ENCODE measurements at regions not wholly inside any gene's neighbourhood (a gene's known extent, or its start where the extent isn't known, plus 50 kb on each side); places are given as distances from the start of the nearest gene placed in this dataset.

- no peaks in the 10 kb centered on the region for H3K23me2 ChIP-seq (ENCODE audit: insufficient read length, low read depth, low read length, poor library complexity, severe bottlenecking)
- TF ChIP-seq CTCF (conservative IDR thresholded peaks at IDR 0.05): no peak
- H2AK5ac ChIP-seq (ENCODE audit: insufficient read length, low read length): no peak overlapping the region
- WGBS (ENCODE audit: extremely low coverage, insufficient read length, low lambda C conversion rate): no CpG with 5 or more reads among the region's 2 CpGs
- H3K4ac ChIP-seq (ENCODE audit: low read depth, low read length): no peak overlapping the region
- H3K9me3 ChIP-seq (ENCODE audit: control insufficient read depth, low read depth, low read length): no peaks in the 10 kb centered on the region
- no peak overlapping the region for H3K27ac ChIP-seq (ENCODE audit: insufficient read length, low read depth, low read length)
- no peak overlapping the region for H3K23ac ChIP-seq (ENCODE audit: insufficient read length, low read depth, low read length)
- DNase-seq: no peak
- H3K36me3 Mint-ChIP-seq (ENCODE audit: insufficient read depth in 1 of 3, low read depth in 3 of 3): peaks cover 2 to 12% (median 2%) of the 10 kb centered on the region in 3 experiments; a peak in 2 of 7 replicates
- no peak overlapping the region for H4K5ac ChIP-seq (ENCODE audit: insufficient read length, low read depth, low read length)
- peaks cover 0 to 4% of the 10 kb centered on the region in 2 experiments; a peak in 1 of 4 replicates for H3K4me1 Mint-ChIP-seq
- H3K4me2 ChIP-seq (ENCODE audit: insufficient read depth, insufficient read length, low read length): no peak overlapping the region
- H3K18ac ChIP-seq (ENCODE audit: insufficient read length, low read depth, low read length): no peak overlapping the region
- no peak overlapping the region for H3K9ac ChIP-seq (ENCODE audit: extremely low read depth, insufficient read length, low read length)
- H2AFZ ChIP-seq (ENCODE audit: low read length): no peak overlapping the region
- H2BK120ac ChIP-seq (ENCODE audit: low read depth, low read length, poor library complexity, severe bottlenecking): no peak overlapping the region
- no peaks in the 10 kb centered on the region for H3K79me1 ChIP-seq (ENCODE audit: insufficient read depth, low read depth, low read length, poor library complexity, severe bottlenecking)
- no peak overlapping the region for H4K8ac ChIP-seq (replicated peaks; ENCODE audit: insufficient read length, low read depth, low read length)
- no peak overlapping the region for H2BK12ac ChIP-seq (ENCODE audit: insufficient read length, low read depth, low read length)
- no peak overlapping the region for H3K56ac ChIP-seq (ENCODE audit: insufficient read length, low read depth, low read length)
- H2BK15ac ChIP-seq (ENCODE audit: low read depth, low read length): no peak overlapping the region
- no peaks in the 10 kb centered on the region for H3K79me2 ChIP-seq (ENCODE audit: insufficient read depth, low read length)
- H4K91ac ChIP-seq (ENCODE audit: insufficient read length, low read depth, low read length): no peak overlapping the region
- no peak overlapping the region for H3T11ph ChIP-seq (ENCODE audit: low read length)
- no peaks in the 10 kb centered on the region for H3K27me3 Mint-ChIP-seq (ENCODE audit: low read depth)
- H4K20me1 ChIP-seq (ENCODE audit: control insufficient read depth, insufficient read depth, insufficient read length): no peaks in the 10 kb centered on the region
- H2BK20ac ChIP-seq (ENCODE audit: low read depth, low read length, poor library complexity, severe bottlenecking): no peak overlapping the region
- H3K27ac Mint-ChIP-seq: no peak overlapping the region
- H3K4me1 ChIP-seq (ENCODE audit: insufficient read depth, low read length): no peaks in the 10 kb centered on the region
- peaks cover 10 to 17% of the 10 kb centered on the region in 2 experiments for H3K9me3 Mint-ChIP-seq
- H3K27me3 ChIP-seq (ENCODE audit: insufficient read depth, low read length): no peaks in the 10 kb centered on the region
- H3K4me3 Mint-ChIP-seq: no peak overlapping the region
- H3K14ac ChIP-seq (ENCODE audit: insufficient read depth, low read length): no peak overlapping the region
- no peak overlapping the region for H2BK5ac ChIP-seq (ENCODE audit: insufficient read length, low read length)
Observed at GRCh38 chr2:17398770-17399169, 119.5 kb downstream of the RAD51AP2 start.

Data from H9 (cell line).